ENCODE measurements at regions not wholly inside any gene's neighbourhood (a gene's known extent, or its start where the extent isn't known, plus 50 kb on each side); places are given as distances from the start of the nearest gene placed in this dataset.
A peak's percentile ranks its signal among the peaks of the same experiment; 100 is the strongest.

- Histone ChIP-seq H3K36me3 (no peaks in the 10 kb centered on the region), H3K9me3 (no peaks in the 10 kb centered on the region), H3K4me3 (peak overlapping the region; percentile 30), H3K4me1 (peaks cover 79% of the 10 kb centered on the region), H3K27ac (peak overlapping the region; percentile 97), H3K27me3 (no peaks in the 10 kb centered on the region)
- WGBS: 39% methylated on average over 20 of the region's 20 CpGs
- TF ChIP-seq EP300 (IDR thresholded peaks at IDR 0.05): peak; percentile 62
- TF ChIP-seq, protein P1, sequence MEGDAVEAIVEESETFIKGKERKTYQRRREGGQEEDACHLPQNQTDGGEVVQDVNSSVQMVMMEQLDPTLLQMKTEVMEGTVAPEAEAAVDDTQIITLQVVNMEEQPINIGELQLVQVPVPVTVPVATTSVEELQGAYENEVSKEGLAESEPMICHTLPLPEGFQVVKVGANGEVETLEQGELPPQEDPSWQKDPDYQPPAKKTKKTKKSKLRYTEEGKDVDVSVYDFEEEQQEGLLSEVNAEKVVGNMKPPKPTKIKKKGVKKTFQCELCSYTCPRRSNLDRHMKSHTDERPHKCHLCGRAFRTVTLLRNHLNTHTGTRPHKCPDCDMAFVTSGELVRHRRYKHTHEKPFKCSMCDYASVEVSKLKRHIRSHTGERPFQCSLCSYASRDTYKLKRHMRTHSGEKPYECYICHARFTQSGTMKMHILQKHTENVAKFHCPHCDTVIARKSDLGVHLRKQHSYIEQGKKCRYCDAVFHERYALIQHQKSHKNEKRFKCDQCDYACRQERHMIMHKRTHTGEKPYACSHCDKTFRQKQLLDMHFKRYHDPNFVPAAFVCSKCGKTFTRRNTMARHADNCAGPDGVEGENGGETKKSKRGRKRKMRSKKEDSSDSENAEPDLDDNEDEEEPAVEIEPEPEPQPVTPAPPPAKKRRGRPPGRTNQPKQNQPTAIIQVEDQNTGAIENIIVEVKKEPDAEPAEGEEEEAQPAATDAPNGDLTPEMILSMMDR (IDR thresholded peaks at IDR 0.05): no peak
- TF ChIP-seq POLR2AphosphoS5 (IDR thresholded peaks at IDR 0.05): peak in 2 of 3 donors; percentile 34 to 75
- TF ChIP-seq POLR2A (IDR thresholded peaks at IDR 0.05): peak in 1 of 2 donors; percentile 86
- DNase-seq (ENCODE audit: low spot score in 2 of 2): peak; percentile 89
Measured at GRCh38 chr1:234531151-234531635, 52.2 kb upstream of the TARBP1 start.

GRCh38 chr1:234530672-234531071 is 51.7 kb upstream of the TARBP1 start:
- 86% methylated on average over 11 of the region's 11 CpGs for WGBS
- H3K4me3 ChIP-seq: no peak overlapping the region
- peak; percentile 41 to 44 for DNase-seq (ENCODE audit: low spot score in 2 of 2)
- H3K4me1 ChIP-seq: peaks cover 74% of the 10 kb centered on the region
- H3K9me3 ChIP-seq: no peaks in the 10 kb centered on the region
- peak overlapping the region; percentile 97 for H3K27ac ChIP-seq
- no peaks in the 10 kb centered on the region for H3K27me3 ChIP-seq
- no peaks in the 10 kb centered on the region for H3K36me3 ChIP-seq
- TF ChIP-seq, protein P1 (IDR thresholded peaks at IDR 0.05): no peak
- TF ChIP-seq POLR2A (IDR thresholded peaks at IDR 0.05): no peak
- no peak for TF ChIP-seq EP300 (IDR thresholded peaks at IDR 0.05)
- TF ChIP-seq POLR2AphosphoS5 (IDR thresholded peaks at IDR 0.05): no peak

DNA sequence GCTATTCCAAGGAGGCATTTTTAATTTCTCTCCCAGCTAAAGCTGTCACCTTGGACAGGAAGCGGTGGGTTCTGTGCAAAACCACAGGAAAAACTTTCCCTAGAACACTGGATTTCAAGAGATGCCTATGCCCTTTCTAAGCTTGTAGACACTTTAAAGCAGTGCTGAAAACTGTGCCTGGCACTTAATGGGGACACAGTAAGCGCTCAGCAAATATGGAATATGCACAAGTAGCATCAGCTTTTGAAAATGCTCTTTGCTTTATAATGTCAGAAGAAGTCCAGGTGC is 50.9 kb upstream of the TARBP1 start:
- peak overlapping the region; percentile 97 for H3K27ac ChIP-seq
- H3K36me3 ChIP-seq: no peaks in the 10 kb centered on the region
- peaks cover 66% of the 10 kb centered on the region for H3K4me1 ChIP-seq
- no peaks in the 10 kb centered on the region for H3K27me3 ChIP-seq
- H3K9me3 ChIP-seq: no peaks in the 10 kb centered on the region
- no peak overlapping the region for H3K4me3 ChIP-seq
- DNase-seq (ENCODE audit: low spot score in 2 of 2): peak in 1 of 2 donors; percentile 26
- WGBS: 83% methylated on average over 2 of the region's 2 CpGs
- TF ChIP-seq EP300 (IDR thresholded peaks at IDR 0.05) (no peak), POLR2A (IDR thresholded peaks at IDR 0.05) (no peak), POLR2AphosphoS5 (IDR thresholded peaks at IDR 0.05) (no peak)
- TF ChIP-seq, protein P1 (IDR thresholded peaks at IDR 0.05): no peak

DNA sequence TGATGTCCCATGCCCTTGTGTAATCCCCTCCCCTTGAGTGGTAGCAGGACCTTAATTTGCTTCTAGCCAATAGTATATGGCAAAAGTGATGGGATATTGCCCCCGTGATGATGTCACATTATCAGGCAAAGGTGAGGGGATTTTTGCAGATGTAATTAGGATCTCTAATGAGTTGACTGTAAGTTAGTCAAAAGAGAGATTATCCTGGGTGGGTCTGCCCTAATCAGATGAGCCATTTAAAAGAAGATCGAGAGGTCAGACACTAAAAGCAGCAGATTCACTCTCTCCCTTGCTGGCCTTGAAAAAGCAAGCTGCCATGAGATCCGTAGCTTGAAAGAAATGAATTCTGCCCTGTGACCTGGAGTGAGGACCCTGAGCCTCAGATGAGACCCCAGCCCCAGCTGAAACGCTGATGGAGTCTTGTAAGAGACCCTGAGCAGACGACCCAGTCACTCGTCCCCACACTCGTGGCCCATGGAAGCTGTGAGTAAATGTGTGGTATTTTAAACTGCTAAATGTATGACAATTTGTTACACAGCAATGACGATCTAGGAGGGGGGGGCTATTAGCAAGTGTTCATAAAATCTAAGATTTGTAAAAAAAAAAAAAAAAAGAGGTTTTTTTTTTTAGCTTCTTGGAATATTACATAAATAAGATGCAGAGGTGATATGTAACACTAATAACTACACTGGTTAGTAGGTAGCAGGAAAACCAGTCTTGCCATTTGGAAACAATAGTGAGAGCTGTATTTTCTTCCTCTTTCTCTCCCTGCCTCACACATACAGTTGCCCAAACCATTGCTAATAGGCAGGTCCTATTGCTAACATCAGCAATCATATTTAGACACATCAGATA is 50.3 kb upstream of the TARBP1 start:
- TF ChIP-seq, protein P1 (IDR thresholded peaks at IDR 0.05): no peak
- TF ChIP-seq EP300 (IDR thresholded peaks at IDR 0.05) (no peak), POLR2AphosphoS5 (IDR thresholded peaks at IDR 0.05) (no peak), POLR2A (IDR thresholded peaks at IDR 0.05) (no peak)
- no peaks in the 10 kb centered on the region for H3K36me3 ChIP-seq
- peaks cover 61% of the 10 kb centered on the region for H3K4me1 ChIP-seq
- peak; percentile 38 to 48 for DNase-seq (ENCODE audit: low spot score in 2 of 2)
- WGBS: 87% methylated on average over 8 of the region's 8 CpGs
- no peaks in the 10 kb centered on the region for H3K9me3 ChIP-seq
- H3K27ac ChIP-seq: peak overlapping the region; percentile 97
- no peaks in the 10 kb centered on the region for H3K27me3 ChIP-seq
- no peak overlapping the region for H3K4me3 ChIP-seq

All from suprapubic skin (tissue), 4 donors.